BE2C (cell line): ENCODE measurements at regions not wholly inside any gene's neighbourhood (a gene's known extent, or its start where the extent isn't known, plus 50 kb on each side); places are given as distances from the start of the nearest gene placed in this dataset.

ENCODE experiments used
- DNase-seq: peaks from one replicate; pipeline ENCODE4 v3.0.0-alpha.2; 2020
- H3K27me3 ChIP-seq: fragments of 250-450 bp; sonication (Bioruptor Pico); 2 replicates; pipeline ENCODE4 v1.5.1; 2020; ENCODE audit warnings: mild to moderate bottlenecking
- H3K36me3 ChIP-seq: fragments of 250-450 bp; sonication (Bioruptor Pico); 2 replicates; pipeline ENCODE4 v1.5.1; 2020; ENCODE audit warnings: mild to moderate bottlenecking
- H3K4me1 ChIP-seq: fragments of 250-450 bp; sonication (Bioruptor Pico); 2 replicates; pipeline ENCODE4 v1.5.1; 2020
- H3K4me3 ChIP-seq: 2 replicates; pipeline ENCODE4 v1.5.1; 2011; ENCODE audit warnings: low read depth, low read length
- H3K9me3 ChIP-seq: fragments of 250-450 bp; sonication (Bioruptor Pico); 2 replicates; pipeline ENCODE4 v1.5.1; 2020
- CTCF ChIP-seq: IDR thresholded peaks from 2 replicates; pipeline ENCODE4 v1.5.1; 2012; ENCODE audit warnings: mild to moderate bottlenecking, low read depth, low read length

- Histone ChIP-seq H3K4me1 (no peaks in the 10 kb centered on the region), H3K36me3 (no peaks in the 10 kb centered on the region), H3K9me3 (no peaks in the 10 kb centered on the region), H3K27me3 (no peaks in the 10 kb centered on the region; the same call in 1 of the 2 replicates), H3K4me3 (no peak overlapping the region)
- peak; percentile 38 for TF ChIP-seq CTCF
- no peak for DNase-seq
Observed at GRCh38 chr4:16450724-16451123, 224.5 kb upstream of the TAPT1 start.

- DNase-seq, result no peak
- no peaks in the 10 kb centered on the region for H3K4me1 ChIP-seq
- no peak for TF ChIP-seq CTCF
- H3K4me3 ChIP-seq, result no peak overlapping the region
- no peaks in the 10 kb centered on the region for H3K36me3 ChIP-seq
- H3K27me3 ChIP-seq, result no peaks in the 10 kb centered on the region; the same call in 1 of the 2 replicates
- H3K9me3 ChIP-seq, result no peaks in the 10 kb centered on the region
Observed at GRCh38 chr4:16450031-16450430, 223.8 kb upstream of the TAPT1 start.

DNA sequence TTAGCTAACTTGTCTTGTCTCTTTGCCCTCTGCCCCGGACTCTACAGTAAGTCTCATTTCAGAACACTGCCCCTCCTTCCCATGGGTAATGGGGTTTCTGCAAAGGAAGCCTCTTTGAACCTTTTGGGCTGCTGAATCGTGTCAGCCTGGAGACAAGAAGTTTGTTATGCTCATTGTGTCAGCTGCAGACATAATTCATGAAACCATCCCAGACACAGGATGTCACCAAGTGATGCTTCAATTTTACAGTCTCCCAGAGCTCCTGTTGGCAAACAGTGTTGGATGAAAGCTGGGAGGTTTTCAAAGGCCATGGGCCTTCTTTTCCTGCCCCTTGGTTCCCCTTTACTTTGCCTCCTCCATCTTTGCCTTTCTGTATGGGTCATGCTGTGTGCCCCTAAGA is 223.1 kb upstream of the TAPT1 start:
- Histone ChIP-seq H3K36me3 (no peaks in the 10 kb centered on the region), H3K9me3 (no peaks in the 10 kb centered on the region), H3K4me3 (no peak overlapping the region), H3K27me3 (no peaks in the 10 kb centered on the region; the same call in 1 of the 2 replicates), H3K4me1 (no peaks in the 10 kb centered on the region)
- DNase-seq, result no peak
- TF ChIP-seq CTCF, result no peak

GRCh38 chr4:16448241-16448840 is 222.1 kb upstream of the TAPT1 start:
- Histone ChIP-seq H3K4me3 (no peak overlapping the region), H3K9me3 (no peaks in the 10 kb centered on the region), H3K27me3 (no peaks in the 10 kb centered on the region; the same call in 1 of the 2 replicates), H3K36me3 (no peaks in the 10 kb centered on the region), H3K4me1 (no peaks in the 10 kb centered on the region)
- DNase-seq, result no peak
- no peak for TF ChIP-seq CTCF

- H3K36me3 ChIP-seq, result no peaks in the 10 kb centered on the region
- H3K27me3 ChIP-seq, result no peaks in the 10 kb centered on the region; the same call in none of the 2 replicates
- no peak for DNase-seq
- H3K4me1 ChIP-seq, result no peaks in the 10 kb centered on the region
- no peak overlapping the region for H3K4me3 ChIP-seq
- H3K9me3 ChIP-seq, result no peaks in the 10 kb centered on the region
- peak; percentile 73 for TF ChIP-seq CTCF
Observed at GRCh38 chr4:16443504-16444088, 217.3 kb upstream of the TAPT1 start.

DNA sequence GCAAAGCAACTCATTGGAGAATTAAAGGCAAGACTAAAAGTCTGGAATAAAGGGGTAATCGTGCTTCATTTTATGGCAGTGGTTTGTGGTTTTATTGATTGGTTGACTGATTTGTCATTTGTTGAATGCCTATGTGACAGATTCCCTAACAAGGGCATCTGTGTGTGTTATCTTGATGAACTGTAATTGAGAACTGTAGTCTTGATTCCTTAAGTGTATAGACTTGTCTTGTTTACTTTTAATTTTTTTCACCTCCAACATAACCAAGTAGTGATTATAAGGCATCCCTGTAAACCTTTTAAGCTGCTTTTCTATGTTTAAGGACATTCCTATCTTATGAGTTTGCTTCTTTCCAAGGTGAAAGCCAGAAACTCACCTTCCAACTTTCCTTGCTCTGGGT is 216.0 kb upstream of the TAPT1 start:
- Histone ChIP-seq H3K36me3 (no peaks in the 10 kb centered on the region), H3K4me3 (no peak overlapping the region), H3K4me1 (no peaks in the 10 kb centered on the region), H3K27me3 (no peaks in the 10 kb centered on the region; the same call in none of the 2 replicates), H3K9me3 (peaks cover 4% of the 10 kb centered on the region; the same call in 1 of the 2 replicates)
- no peak for DNase-seq
- TF ChIP-seq CTCF, result no peak
